AG20443 (cell line): ENCODE measurements at regions not wholly inside any gene's neighbourhood (a gene's known extent, or its start where the extent isn't known, plus 50 kb on each side); places are given as distances from the start of the nearest gene placed in this dataset.
"Not testable (repeated sequence)": the region's sequence is repeated elsewhere in the genome, so short reads cannot be mapped to it uniquely, and the experiment has no call there.

ENCODE experiments used
- DNase-seq: peaks from one replicate; pipeline ENCODE4 v3.0.0; 2012; ENCODE audit warnings: low spot score, mixed read lengths

DNA sequence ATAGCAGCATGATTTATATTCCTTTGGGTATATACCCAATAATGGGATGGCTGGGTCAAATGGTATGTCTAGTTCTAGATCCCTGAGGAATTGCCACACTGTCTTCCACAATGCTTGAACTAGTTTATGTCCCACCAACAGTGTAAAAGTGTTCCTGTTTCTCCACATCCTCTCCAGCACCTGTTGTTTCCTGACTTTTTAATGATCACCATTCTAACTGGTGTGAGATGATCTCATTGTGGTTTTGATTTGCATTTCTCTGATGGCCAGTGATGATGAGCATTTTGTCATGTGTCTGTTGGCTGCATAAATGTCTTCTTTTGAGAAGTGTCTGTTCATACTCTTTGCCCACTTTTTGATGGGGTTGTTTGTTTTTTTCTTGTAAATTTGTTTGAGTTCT is 54.0 kb upstream of the GPR89A start:
- not testable (repeated sequence) for DNase-seq

GRCh38 chr1:145545055-145545454 is 62.7 kb upstream of the GPR89A start:
- DNase-seq: no peak

DNA sequence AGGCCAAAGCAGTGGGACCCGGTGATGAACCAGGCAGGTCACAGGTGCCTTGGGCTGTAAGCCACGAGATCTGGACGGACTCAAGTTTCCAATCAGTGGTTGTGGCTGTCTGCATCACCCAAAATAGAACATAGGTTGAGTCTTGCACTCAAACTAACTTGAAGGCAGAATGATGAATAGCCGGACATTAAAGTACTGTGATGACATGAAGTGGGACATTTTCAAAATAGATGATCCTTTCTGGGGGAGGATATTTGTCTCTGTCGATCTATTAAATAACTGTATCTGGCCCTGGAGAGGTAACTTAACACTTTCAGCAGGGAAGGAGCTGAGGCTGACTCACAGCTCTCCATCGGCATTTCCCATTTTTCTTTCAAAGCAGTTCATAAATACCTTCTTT is 66.1 kb upstream of the GPR89A start:
- DNase-seq: not testable (repeated sequence)

GRCh38 chr1:145541246-145541645 is 66.5 kb upstream of the GPR89A start:
- DNase-seq: peak; percentile 34

- DNase-seq: not testable (repeated sequence)
These were observed 69.5 kb upstream of the GPR89A start for GRCh38 chr1:145538118-145538882.

DNA sequence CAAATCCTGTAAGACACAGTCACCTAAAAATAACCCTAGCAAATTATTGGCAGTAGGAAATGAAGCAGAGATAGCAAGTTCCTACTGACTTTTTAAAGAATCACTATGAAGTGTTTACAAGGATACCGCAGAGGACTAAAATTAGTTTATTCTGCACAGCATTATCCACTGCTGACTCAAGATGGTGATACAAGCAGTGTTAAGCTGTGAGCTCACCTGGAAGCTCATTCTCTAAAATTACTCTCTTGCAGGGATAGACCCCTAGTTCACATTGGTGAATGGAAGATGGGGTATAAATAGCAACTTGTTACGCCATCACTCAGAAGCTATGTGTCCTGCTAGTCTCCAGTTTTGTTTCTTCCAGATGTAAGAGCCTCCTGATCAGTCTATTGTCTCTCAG is 70.8 kb upstream of the GPR89A start:
- DNase-seq: not testable (repeated sequence)

DNA sequence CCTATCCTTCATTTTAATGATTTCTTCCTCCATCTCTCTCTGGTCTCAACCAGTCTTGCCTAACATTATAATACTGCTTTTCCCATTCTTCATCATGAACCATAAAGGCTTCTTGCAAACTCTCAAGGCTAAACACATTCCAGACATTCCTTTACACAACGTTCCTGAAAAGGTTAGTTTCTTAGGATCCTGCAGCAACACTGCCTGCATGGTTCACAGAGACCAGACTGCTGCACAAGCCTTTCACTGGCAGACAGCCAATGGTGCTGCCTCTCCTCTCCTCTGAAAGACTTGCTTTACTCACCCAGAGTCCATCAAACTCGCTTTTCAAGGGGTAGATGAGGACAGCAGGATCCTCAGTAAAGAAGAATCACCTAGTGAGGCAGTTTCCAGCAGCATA is 72.3 kb upstream of the GPR89A start:
- not testable (repeated sequence) for DNase-seq

- DNase-seq: not testable (repeated sequence)
These were observed 79.7 kb upstream of the GPR89A start for GRCh38 chr1:145528068-145528564.

DNA sequence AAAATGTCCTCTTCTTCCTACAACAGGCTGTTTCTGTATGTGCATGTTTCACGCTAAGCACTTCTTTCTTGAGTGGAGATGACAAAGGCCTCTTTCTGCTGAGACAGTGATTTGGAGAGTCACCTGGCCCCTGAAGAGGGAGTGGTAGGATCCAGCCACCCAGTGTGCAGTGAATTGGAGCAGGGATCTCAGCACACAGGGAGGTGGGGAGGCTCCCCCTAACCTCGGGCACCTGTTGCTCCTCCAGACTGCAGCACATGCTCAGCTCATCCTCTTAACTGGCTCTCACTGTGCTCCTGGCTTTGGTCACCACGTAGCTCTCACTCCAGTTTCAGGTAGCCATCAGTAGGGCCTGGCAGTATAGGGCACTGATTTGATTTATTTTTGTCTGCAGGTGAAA is 87.6 kb upstream of the GPR89A start:
- DNase-seq: not testable (repeated sequence)

DNA sequence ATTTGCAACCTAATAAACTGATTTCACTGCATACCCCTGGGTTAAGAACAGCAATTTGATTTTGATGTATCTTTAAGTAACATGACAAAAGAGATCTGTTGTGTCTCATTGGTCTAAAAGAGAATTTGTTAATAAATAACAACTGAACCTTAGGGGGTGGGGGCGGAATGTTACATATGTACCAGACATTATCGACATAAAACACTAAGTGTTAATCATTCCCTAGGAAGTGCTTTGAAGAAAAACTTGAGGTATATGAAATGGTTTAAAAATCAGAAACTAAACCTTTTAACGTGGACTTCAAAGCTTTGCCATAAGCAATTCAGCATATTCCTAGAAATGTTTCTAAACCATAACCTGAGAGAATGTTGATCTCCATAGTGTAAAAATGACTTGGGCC is 88.5 kb upstream of the GPR89A start:
- DNase-seq: not testable (repeated sequence)

DNA sequence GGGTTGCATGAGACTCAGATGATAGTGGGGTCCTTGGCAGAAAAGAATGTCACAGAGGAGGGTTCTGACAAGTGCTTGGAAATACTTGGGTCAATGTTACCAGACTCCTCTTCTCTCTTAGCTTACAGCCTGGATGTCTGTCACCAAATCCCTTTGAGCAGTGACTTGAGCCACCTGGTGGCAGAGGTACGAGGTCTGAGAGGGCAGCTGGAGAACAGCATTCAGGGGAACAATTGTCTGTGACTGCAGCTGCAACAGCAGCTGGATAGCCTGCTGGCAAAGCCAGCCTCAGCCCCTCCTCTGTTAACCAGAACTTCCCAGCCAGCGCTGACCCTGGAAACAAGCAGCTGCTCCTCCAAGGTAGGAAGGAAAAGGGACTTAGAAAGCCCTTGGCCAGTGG is 87.6 kb upstream of the NBPF20 start:
- DNase-seq: not testable (repeated sequence)

- not testable (repeated sequence) for DNase-seq
These were observed 82.7 kb upstream of the NBPF20 start for GRCh38 chr1:145508053-145508452.

DNA sequence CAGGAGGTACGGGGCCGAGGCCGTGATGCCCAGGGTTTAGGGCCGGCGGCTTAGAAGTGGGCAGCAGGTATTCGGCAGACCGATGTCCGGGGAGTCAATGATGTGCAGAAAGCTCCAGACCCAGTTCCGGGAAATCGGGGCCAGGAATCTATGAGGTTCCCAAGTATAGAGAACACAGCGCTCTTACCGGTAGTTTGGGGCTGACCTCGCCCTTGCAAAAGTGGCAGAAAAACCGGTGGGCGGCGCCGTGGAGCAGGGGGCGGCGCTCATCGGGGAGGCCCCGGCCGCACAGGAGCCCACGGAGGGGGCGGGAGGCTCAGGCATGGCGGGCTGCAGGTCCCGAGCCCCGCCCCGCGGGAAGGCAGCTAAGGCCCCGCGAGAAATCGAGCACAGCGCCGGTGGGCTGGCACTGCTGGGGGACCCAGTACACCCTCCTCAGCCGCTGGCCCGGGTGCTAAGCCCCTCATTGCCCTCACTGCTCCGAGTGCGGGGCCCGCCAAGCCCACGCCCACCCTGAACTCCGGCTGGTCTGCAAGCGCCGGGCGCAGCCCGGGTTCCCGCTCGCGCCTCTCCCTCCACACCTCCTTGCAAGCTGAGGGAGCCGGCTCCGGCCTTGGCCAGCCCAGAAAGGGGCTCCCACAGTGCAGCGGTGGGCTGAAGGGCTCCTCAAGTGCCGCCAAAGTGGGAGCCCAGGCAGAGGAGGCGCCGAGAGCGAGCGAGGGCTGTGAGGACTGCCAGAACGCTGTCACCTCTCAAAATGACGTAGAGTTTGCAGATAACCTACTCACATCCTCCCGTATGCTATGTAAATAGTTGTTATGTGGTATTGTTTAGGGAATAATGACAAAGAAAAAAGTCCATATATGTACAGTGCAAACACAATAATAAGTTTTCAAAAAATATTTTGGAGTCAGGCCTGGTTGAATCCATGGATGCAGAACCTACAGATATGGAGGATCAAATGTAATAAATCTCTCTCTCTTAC is 80.6 kb upstream of the NBPF20 start:
- not testable (repeated sequence) for DNase-seq

- not testable (repeated sequence) for DNase-seq
These were observed 79.5 kb upstream of the NBPF20 start for GRCh38 chr1:145504834-145505413.

DNA sequence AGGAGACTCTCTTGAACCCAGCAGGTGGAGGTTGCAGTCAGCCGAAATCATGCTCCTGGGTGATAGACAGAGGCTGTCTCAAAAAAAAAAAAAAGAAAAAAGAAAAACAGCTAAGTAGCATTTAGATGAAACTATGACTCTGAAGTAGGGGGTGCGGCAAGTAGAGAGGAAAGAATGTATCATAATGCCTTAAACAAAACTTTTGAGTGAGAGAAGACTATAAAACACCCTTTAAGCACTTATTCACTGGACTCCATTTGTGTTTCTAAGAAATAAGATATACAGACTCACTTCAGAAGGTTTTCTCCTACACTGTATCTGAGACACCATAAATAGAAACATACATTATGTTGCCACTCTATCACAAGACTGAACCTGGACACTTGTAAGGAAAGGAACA is 78.9 kb upstream of the NBPF20 start:
- DNase-seq: not testable (repeated sequence)

DNA sequence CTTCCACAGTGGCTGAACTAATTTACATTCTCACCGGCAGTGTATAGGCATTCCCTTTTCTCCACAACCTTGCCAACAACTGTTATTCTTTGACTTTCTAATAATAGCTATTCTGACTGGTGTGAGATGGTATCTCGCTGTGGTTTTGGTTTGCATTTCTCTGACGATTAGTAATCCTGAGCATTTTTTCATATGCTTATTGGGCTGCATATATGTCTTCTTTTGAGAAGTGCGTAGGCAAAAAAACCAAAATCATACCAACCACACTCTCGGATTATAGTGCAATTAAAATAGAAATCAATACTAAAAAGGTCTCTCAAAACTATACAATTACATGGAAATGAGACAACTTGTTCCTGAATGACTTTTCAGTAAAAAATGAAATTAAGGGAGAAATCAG is 74.8 kb upstream of the NBPF20 start:
- not testable (repeated sequence) for DNase-seq

DNA sequence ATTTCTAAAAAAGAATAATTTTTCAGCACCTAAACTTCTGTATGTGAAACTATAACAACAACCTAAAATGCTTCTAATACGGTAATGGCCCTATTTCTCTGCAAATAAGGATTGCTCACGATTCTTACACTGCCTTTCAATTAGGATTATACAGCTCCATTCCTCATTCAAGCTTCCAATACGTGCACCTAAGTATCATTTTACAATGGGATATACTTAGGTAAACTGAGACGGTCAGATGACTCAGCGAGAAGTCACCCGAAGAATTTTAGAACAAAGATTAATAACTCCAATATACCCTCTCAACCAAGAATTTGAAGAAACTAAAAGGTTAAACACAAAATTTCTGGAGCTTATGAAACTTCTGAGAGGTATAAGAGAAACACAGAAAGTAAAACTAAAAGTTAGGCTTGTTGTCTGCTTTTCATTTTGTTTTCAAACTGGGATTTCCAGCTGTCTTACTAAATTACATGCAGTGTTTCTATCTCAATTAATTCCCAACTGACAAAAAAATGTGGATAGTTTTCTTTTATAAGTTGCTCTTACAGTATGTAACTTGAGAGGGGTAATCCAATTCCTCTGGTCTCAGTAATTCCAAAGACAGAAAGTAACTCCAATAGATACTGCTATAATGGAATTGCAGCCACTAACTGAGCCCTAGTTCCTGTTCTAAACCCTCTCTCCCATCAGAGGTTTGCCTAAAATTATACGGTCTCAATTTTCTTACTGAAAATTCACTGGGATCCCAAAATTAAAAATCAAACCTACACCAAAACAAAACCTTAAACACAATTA is 69.9 kb upstream of the NBPF20 start:
- not testable (repeated sequence) for DNase-seq

GRCh38 chr1:145488193-145488933 is 63.0 kb upstream of the NBPF20 start:
- DNase-seq: not testable (repeated sequence)

GRCh38 chr1:145487156-145487555 is 61.8 kb upstream of the NBPF20 start:
- DNase-seq: not testable (repeated sequence)

DNA sequence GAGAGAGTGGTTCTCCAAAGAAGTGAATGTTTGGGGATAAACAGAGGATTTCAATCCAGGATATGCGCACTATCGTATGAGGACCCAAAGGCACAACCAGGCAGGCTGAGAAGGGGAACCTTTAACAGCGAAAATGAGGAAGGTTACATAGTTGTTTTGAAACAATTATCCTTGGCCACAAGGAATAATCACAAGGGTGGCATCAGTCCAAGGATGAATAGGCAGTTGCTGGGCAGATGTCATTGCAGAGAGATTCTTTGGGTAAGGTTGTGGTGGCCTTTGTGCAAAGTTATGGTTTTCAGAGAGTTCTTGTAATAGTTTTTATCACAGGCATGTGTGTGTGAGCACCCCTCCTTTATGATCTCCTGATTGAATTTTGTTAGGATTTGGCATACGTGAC is 58.9 kb upstream of the NBPF20 start:
- DNase-seq: not testable (repeated sequence)
